ENCODE measurements at regions not wholly inside any gene's neighbourhood (a gene's known extent, or its start where the extent isn't known, plus 50 kb on each side); places are given as distances from the start of the nearest gene placed in this dataset.
A peak's percentile ranks its signal among the peaks of the same experiment; 100 is the strongest.

DNA sequence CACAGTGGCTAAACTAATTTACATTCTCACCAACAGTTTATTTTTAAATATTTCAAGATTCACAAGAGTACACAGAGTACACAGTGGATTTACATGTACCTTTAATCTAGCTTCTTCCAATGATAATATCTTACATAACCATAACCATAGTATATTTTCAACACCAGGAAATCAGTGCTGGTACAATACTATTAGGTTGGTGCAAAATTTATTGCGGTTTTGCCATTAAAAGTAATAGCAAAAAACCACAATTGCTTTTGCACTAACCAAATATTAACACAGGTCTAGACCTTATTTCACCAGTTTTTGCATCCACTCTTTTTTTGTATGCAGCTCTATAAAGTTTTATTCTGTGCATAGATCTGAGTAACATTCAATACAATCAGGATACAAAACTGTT lies 163.0 kb downstream of the SCG2 start:
- Histone ChIP-seq H3K4me1 (ENCODE audit: control insufficient read depth, extremely low read depth, insufficient read depth, low read length) (no peaks in the 10 kb centered on the region), H3K9ac (ENCODE audit: insufficient read depth, low read length) (no peak overlapping the region), H3K36me3 (ENCODE audit: control insufficient read depth, insufficient read depth, low read length) (no peaks in the 10 kb centered on the region), H3K9me3 (ENCODE audit: control insufficient read depth, insufficient read depth, low read depth, low read length) (no peaks in the 10 kb centered on the region), H3K27me3 (ENCODE audit: control insufficient read depth, insufficient read depth, low read length) (no peaks in the 10 kb centered on the region), H3K4me2 (ENCODE audit: extremely low read depth, insufficient read depth, low read length) (no peak overlapping the region), H3K4me3 (replicated peaks in 1 of 4; ENCODE audit: control extremely low read depth in 1 of 4, insufficient read depth in 1 of 4, low read depth in 3 of 4, low read length in 4 of 4) (no peak overlapping the region), H4K20me1 (ENCODE audit: control insufficient read depth, extremely low read depth, insufficient read depth, low read length) (no peaks in the 10 kb centered on the region), H2AFZ (ENCODE audit: low read length) (no peak overlapping the region), H3K79me2 (ENCODE audit: control insufficient read depth, insufficient read depth, low read length) (no peaks in the 10 kb centered on the region), H3K27ac (ENCODE audit: insufficient read depth, low read length) (no peak overlapping the region)
- no peak for DNase-seq (ENCODE audit: low read depth in 2 of 2)
- TF ChIP-seq EZH2 (IDR thresholded peaks at IDR 0.05; ENCODE audit: low read length, missing control alignments) (no peak), CTCF (conservative IDR thresholded peaks at IDR 0.05 in 1 of 2, IDR thresholded peaks at IDR 0.05 in 1 of 2; ENCODE audit: low read depth in 1 of 2, low read length in 2 of 2) (no peak)

DNA sequence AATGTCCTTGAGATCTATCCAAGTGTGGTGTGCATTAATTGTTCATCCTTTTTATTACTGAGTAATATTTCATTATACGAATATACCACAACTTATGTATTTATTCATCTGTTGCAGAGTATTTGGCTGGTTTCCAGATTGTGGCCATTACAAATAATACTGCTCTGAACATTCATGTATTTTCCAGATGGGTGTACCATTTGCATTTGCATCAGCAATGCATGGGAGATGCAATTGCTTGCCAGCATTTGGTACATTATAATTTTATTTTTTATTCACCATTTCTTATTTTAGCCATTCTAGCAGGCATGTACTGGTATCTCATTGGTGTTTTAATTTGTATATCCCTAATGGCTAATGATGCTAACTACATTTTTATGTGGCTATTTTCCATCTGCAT lies 162.4 kb downstream of the SCG2 start:
- no peak overlapping the region for H3K4me3 ChIP-seq (replicated peaks in 1 of 4; ENCODE audit: control extremely low read depth in 1 of 4, insufficient read depth in 1 of 4, low read depth in 3 of 4, low read length in 4 of 4)
- H2AFZ ChIP-seq (ENCODE audit: low read length): no peak overlapping the region
- H4K20me1 ChIP-seq (ENCODE audit: control insufficient read depth, extremely low read depth, insufficient read depth, low read length): no peaks in the 10 kb centered on the region
- H3K36me3 ChIP-seq (ENCODE audit: control insufficient read depth, insufficient read depth, low read length): no peaks in the 10 kb centered on the region
- DNase-seq (ENCODE audit: low read depth in 2 of 2): no peak
- H3K79me2 ChIP-seq (ENCODE audit: control insufficient read depth, insufficient read depth, low read length): no peaks in the 10 kb centered on the region
- H3K27ac ChIP-seq (ENCODE audit: insufficient read depth, low read length): no peak overlapping the region
- H3K27me3 ChIP-seq (ENCODE audit: control insufficient read depth, insufficient read depth, low read length): no peaks in the 10 kb centered on the region
- TF ChIP-seq EZH2 (IDR thresholded peaks at IDR 0.05; ENCODE audit: low read length, missing control alignments) (no peak), CTCF (conservative IDR thresholded peaks at IDR 0.05 in 1 of 2, IDR thresholded peaks at IDR 0.05 in 1 of 2; ENCODE audit: low read depth in 1 of 2, low read length in 2 of 2) (no peak)
- no peaks in the 10 kb centered on the region for H3K9me3 ChIP-seq (ENCODE audit: control insufficient read depth, insufficient read depth, low read depth, low read length)
- no peak overlapping the region for H3K9ac ChIP-seq (ENCODE audit: insufficient read depth, low read length)
- no peak overlapping the region for H3K4me2 ChIP-seq (ENCODE audit: extremely low read depth, insufficient read depth, low read length)
- H3K4me1 ChIP-seq (ENCODE audit: control insufficient read depth, extremely low read depth, insufficient read depth, low read length): no peaks in the 10 kb centered on the region

- Histone ChIP-seq H3K27me3 (ENCODE audit: control insufficient read depth, insufficient read depth, low read length) (no peaks in the 10 kb centered on the region), H3K36me3 (ENCODE audit: control insufficient read depth, insufficient read depth, low read length) (no peaks in the 10 kb centered on the region), H3K4me3 (replicated peaks in 1 of 4; ENCODE audit: control extremely low read depth in 1 of 4, insufficient read depth in 1 of 4, low read depth in 3 of 4, low read length in 4 of 4) (no peak overlapping the region), H3K9ac (ENCODE audit: insufficient read depth, low read length) (no peak overlapping the region), H3K4me2 (ENCODE audit: extremely low read depth, insufficient read depth, low read length) (no peak overlapping the region), H3K27ac (ENCODE audit: insufficient read depth, low read length) (no peak overlapping the region), H4K20me1 (ENCODE audit: control insufficient read depth, extremely low read depth, insufficient read depth, low read length) (no peaks in the 10 kb centered on the region), H3K79me2 (ENCODE audit: control insufficient read depth, insufficient read depth, low read length) (no peaks in the 10 kb centered on the region), H3K9me3 (ENCODE audit: control insufficient read depth, insufficient read depth, low read depth, low read length) (no peaks in the 10 kb centered on the region), H2AFZ (ENCODE audit: low read length) (no peak overlapping the region), H3K4me1 (ENCODE audit: control insufficient read depth, extremely low read depth, insufficient read depth, low read length) (no peaks in the 10 kb centered on the region)
- TF ChIP-seq CTCF (conservative IDR thresholded peaks at IDR 0.05 in 1 of 2, IDR thresholded peaks at IDR 0.05 in 1 of 2; ENCODE audit: low read depth in 1 of 2, low read length in 2 of 2) (no peak), EZH2 (IDR thresholded peaks at IDR 0.05; ENCODE audit: low read length, missing control alignments) (no peak)
- peak in 1 of 2 donors; percentile 77 for DNase-seq (ENCODE audit: low read depth in 2 of 2)
These were observed 159.3 kb downstream of the SCG2 start for GRCh38 chr2:223442847-223443246.

All from fibroblast of lung (primary cell).